ENCODE measurements at regions not wholly inside any gene's neighbourhood (a gene's known extent, or its start where the extent isn't known, plus 50 kb on each side); places are given as distances from the start of the nearest gene placed in this dataset.
A peak's percentile ranks its signal among the peaks of the same experiment; 100 is the strongest.

GRCh38 chr6:56005426-56005825 lies 130.0 kb upstream of the BMP5 start:
- TF ChIP-seq POLR2A (IDR thresholded peaks at IDR 0.05; ENCODE audit: low read length) = no peak
- TF ChIP-seq GATA1 (IDR thresholded peaks at IDR 0.05; ENCODE audit: low read depth, low read length) = no peak
- DNase-seq = no peak

DNA sequence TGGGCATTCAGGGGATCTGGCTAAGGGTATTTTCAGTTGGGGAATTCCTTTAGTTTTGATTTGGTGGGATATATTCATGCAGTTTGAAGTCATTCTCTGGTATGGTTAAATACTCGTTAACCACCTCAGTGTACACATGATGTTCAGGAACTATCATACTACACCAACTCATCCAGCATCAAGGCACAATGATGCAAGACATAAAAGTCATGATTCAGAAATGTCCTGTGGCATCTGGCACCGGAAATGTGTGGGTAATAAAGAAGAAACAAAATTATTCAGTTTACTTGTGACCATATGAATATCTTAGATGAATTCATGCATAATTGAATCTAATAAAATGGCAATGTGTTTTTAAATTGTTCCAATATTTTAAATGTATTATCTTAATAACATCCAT lies 129.0 kb upstream of the BMP5 start:
- TF ChIP-seq GATA1 (IDR thresholded peaks at IDR 0.05; ENCODE audit: low read depth, low read length) = no peak
- no peak for TF ChIP-seq POLR2A (IDR thresholded peaks at IDR 0.05; ENCODE audit: low read length)
- DNase-seq = no peak

- no peak for DNase-seq
- TF ChIP-seq POLR2A (IDR thresholded peaks at IDR 0.05; ENCODE audit: low read length) (no peak), GATA1 (IDR thresholded peaks at IDR 0.05; ENCODE audit: low read depth, low read length) (no peak)
Observed at GRCh38 chr6:56003616-56004015, 128.2 kb upstream of the BMP5 start.

DNA sequence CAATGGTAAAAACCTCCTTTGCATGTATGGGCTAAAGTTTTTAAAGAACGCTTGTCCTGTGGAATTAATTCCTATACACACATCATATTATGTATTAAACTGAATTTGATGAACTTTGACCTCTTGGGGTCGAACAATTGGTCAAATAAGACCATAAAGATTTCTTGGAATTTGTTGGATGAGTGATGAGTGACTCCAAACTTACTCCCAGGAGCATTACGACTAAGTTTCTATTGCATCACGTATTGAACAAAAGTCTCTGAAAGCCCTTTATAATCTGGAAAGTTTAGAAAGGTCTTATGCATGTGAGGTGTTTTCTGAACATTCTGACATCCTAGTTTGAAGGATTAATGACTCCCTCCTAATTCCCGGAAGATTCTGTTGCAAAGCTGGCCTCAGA lies 126.9 kb upstream of the BMP5 start:
- no peak for TF ChIP-seq GATA1 (IDR thresholded peaks at IDR 0.05; ENCODE audit: low read depth, low read length)
- TF ChIP-seq POLR2A (IDR thresholded peaks at IDR 0.05; ENCODE audit: low read length) = no peak
- no peak for DNase-seq

DNA sequence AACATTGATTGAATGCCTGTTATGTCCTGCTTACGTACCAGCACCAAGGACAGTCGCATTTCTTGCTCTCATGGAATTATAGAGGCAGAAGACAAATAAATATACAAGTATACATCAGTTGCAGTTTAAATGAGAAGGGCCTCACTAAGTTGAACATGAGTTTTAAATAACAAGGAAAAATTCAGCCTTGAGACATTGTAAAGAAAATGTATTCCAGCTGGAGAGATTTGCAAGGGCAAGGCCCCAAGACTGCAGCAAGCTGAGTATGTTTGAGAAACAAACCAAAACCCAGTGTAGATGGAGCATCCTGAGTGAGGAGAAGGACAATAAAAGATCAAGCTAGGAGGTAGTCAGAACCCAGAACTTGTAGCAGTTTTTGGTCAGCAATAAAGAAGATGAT lies 123.2 kb upstream of the BMP5 start:
- TF ChIP-seq GATA1 (IDR thresholded peaks at IDR 0.05; ENCODE audit: low read depth, low read length) (no peak), POLR2A (IDR thresholded peaks at IDR 0.05; ENCODE audit: low read length) (no peak)
- no peak for DNase-seq

DNA sequence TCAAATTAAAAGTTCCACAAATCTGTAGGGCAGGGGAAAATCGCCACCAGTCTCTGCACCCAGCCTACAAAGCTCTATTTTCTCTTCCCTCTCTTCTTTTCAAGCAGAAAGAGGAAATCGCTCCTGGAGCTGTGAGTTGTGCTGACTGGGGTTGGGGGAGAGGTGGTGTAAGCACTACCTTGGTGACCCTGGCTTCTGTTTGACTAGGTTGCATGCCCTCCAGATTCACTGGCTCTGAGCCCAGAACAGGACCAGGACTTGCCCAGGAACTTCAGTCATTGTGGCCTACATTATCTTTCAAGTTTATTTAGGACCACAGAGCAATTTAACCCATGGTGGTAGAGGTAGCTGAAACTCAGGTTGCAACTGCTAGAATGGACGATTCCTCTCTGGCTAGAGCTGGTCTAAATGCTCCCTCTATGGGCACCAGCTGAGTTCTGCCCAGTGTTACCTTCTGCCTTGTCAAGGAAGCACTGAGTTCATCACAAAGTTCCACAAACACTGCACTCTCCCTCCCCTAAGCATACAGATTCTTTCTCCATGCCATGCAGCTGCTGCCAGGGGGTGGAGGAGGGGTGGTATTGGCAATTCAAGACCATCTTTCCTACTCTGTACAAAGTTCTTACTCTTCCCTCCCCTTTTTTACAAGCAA lies 122.0 kb upstream of the BMP5 start:
- no peak for DNase-seq
- no peak for TF ChIP-seq GATA1 (IDR thresholded peaks at IDR 0.05; ENCODE audit: low read depth, low read length)
- no peak for TF ChIP-seq POLR2A (IDR thresholded peaks at IDR 0.05; ENCODE audit: low read length)

DNA sequence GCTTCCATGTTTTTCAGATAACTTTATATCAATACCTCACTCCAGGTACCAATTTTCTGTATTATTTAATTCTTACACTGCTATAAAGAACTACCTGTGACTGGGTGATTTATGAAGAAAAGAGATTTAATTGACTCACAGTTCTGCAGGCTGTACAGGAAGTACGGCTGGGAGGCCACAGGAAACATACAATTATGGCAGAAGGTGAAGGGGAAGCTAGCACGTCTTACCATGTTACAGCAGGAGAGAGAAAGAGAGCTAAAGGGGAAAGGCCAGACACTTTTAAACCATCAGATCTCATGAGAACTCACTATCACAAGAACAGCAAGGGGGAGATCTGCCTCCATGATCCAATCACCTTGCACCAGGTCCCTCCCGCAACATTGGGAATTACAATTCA lies 119.1 kb upstream of the BMP5 start:
- TF ChIP-seq POLR2A (IDR thresholded peaks at IDR 0.05; ENCODE audit: low read length) (no peak), GATA1 (IDR thresholded peaks at IDR 0.05; ENCODE audit: low read depth, low read length) (no peak)

GRCh38 chr6:55993418-55993817 lies 118.0 kb upstream of the BMP5 start:
- TF ChIP-seq GATA1 (IDR thresholded peaks at IDR 0.05; ENCODE audit: low read depth, low read length) (no peak), POLR2A (IDR thresholded peaks at IDR 0.05; ENCODE audit: low read length) (no peak)
- no peak for DNase-seq

More for the DNA sequence above, 119.1 kb upstream of the BMP5 start:
- no peak for DNase-seq

- no peak for DNase-seq
- no peak for TF ChIP-seq GATA1 (IDR thresholded peaks at IDR 0.05; ENCODE audit: low read depth, low read length)
- no peak for TF ChIP-seq POLR2A (IDR thresholded peaks at IDR 0.05; ENCODE audit: low read length)
Observed at GRCh38 chr6:55992546-55992945, 117.2 kb upstream of the BMP5 start.

GRCh38 chr6:55985309-55985708 lies 109.9 kb upstream of the BMP5 start:
- DNase-seq = no peak
- TF ChIP-seq GATA1 (IDR thresholded peaks at IDR 0.05; ENCODE audit: low read depth, low read length) = no peak
- no peak for TF ChIP-seq POLR2A (IDR thresholded peaks at IDR 0.05; ENCODE audit: low read length)

DNA sequence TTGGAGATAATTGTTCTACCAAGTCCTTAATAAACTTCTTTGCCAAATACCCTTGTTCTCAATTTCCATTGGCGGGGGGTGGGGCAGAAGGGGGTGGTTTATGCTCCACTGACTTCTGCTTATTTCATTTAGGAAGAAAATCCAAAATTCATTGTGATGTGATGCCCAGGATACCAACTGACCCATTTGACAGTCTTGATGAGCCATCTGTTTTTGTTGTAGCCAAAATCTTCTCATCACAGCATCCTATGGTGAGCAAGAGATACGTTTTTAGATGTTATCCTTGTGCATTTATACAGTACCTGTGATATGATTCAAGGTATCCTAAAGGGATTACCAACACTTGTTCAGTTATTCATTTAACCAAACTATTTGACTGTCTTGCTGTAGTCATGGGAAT lies 108.5 kb upstream of the BMP5 start:
- TF ChIP-seq GATA1 (IDR thresholded peaks at IDR 0.05; ENCODE audit: low read depth, low read length) = no peak
- no peak for TF ChIP-seq POLR2A (IDR thresholded peaks at IDR 0.05; ENCODE audit: low read length)
- no peak for DNase-seq

DNA sequence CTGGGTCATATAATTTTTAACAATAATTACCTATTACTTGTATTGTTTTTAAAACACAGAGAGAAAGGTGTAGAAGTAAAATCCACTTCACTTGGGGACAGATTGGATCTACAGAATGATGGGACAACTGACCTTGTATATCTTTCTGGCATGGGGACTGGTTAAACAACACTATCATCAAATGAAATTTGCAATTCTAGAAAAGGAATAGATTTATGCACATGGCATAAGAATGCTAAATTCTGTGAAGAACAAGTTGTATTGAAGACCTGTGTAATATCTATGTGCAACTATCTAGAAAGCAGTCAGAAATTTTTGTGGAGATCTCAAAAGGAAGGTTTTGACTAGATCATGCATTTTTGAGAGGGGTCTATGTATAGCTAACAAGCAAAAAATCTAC lies 106.3 kb upstream of the BMP5 start:
- no peak for TF ChIP-seq POLR2A (IDR thresholded peaks at IDR 0.05; ENCODE audit: low read length)

GRCh38 chr6:55980627-55981211 lies 105.3 kb upstream of the BMP5 start:
- TF ChIP-seq GATA1 (IDR thresholded peaks at IDR 0.05; ENCODE audit: low read depth, low read length) = no peak
- TF ChIP-seq POLR2A (IDR thresholded peaks at IDR 0.05; ENCODE audit: low read length) = no peak
- DNase-seq = peak; percentile 5 to 45

More for the DNA sequence above, 106.3 kb upstream of the BMP5 start:
- no peak for DNase-seq

GRCh38 chr6:55979526-55979925 lies 104.1 kb upstream of the BMP5 start:
- TF ChIP-seq GATA1 (IDR thresholded peaks at IDR 0.05; ENCODE audit: low read depth, low read length) (no peak), POLR2A (IDR thresholded peaks at IDR 0.05; ENCODE audit: low read length) (no peak)
- no peak for DNase-seq

DNA sequence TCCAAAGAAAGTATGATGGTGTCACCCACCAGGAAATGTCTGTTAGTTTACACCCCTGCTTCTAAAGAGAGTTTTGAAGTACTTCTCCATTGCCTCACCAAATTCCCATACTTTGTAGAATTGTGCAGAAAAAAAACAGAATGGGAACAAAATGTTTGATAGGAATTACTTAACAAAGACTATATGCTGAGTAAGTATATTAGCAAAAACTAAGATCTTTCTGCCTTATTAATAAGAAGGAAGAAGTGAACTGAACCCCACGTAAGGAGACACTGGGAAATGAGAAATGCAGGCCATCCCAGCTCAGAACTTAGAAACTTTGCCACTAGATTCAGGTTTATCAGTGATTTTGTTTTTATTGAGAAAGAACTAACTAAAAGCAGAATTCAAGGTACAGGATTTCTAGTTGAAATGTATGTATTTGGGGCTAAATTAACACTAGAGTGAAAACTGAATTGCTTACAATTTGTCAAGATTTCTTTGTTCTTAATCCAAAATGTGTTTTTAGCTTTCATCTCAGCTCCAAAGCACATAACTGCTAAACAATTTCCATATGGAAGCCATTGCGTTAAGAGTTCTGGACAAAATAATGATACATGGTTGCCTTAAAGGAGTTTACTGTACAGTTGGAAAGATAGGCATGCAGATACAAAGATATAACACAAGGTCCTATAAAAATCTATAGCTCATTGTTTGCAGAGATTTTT lies 102.7 kb upstream of the BMP5 start:
- TF ChIP-seq POLR2A (IDR thresholded peaks at IDR 0.05; ENCODE audit: low read length) = no peak
- no peak for TF ChIP-seq GATA1 (IDR thresholded peaks at IDR 0.05; ENCODE audit: low read depth, low read length)
- no peak for DNase-seq
